HUES64 (cell line): ENCODE measurements at regions not wholly inside any gene's neighbourhood (a gene's known extent, or its start where the extent isn't known, plus 50 kb on each side); places are given as distances from the start of the nearest gene placed in this dataset.

Experiments used
- H3K27ac ChIP-seq: 2 replicates; pipeline ENCODE4 v1.7.0; 2013; ENCODE audit warnings: low read depth, low read length, inconsistent platforms
- H3K27me3 ChIP-seq: 2 replicates; pipeline ENCODE4 v1.6.1; 2013; ENCODE audit warnings: mild to moderate bottlenecking, low read length; ENCODE audit not compliant: insufficient read depth
- H3K36me3 ChIP-seq: 2 replicates; pipeline ENCODE4 v1.6.1; 2013; ENCODE audit warnings: mild to moderate bottlenecking, low read length; ENCODE audit not compliant: insufficient read depth
- H3K4me1 ChIP-seq: 2 replicates; pipeline ENCODE4 v1.6.1; 2013; ENCODE audit warnings: mild to moderate bottlenecking, low read length, moderate library complexity; ENCODE audit not compliant: insufficient read depth
- H3K4me3 ChIP-seq: 2 replicates; pipeline ENCODE4 v1.5.1; 2013; ENCODE audit warnings: mild to moderate bottlenecking, low read length, moderate library complexity
- H3K9ac ChIP-seq: 2 replicates; pipeline ENCODE4 v1.6.1; 2013; ENCODE audit warnings: mild to moderate bottlenecking, low read depth, low read length
- H3K9me3 ChIP-seq: 2 replicates; pipeline ENCODE4 v1.6.1; 2013; ENCODE audit warnings: low read depth, low read length; ENCODE audit not compliant: insufficient read depth
- WGBS: fragments of 150-250, 120-280 bp; methylation state at CpG from one replicate; pipeline ENCODE4 v1.1.7; 2013; ENCODE audit warnings: missing lambda C conversion rate; 5-methylcytosine and 5-hydroxymethylcytosine counted together

- 91% methylated on average over 7 of the region's 7 CpGs for WGBS
- no peaks in the 10 kb centered on the region for H3K9me3 ChIP-seq
- no peak overlapping the region for H3K9ac ChIP-seq
- H3K4me3 ChIP-seq: no peak overlapping the region
- H3K27ac ChIP-seq: no peak overlapping the region
- H3K36me3 ChIP-seq: no peaks in the 10 kb centered on the region
- H3K27me3 ChIP-seq: no peaks in the 10 kb centered on the region
- no peaks in the 10 kb centered on the region for H3K4me1 ChIP-seq
These were observed 595.3 kb downstream of the PTPRU start for GRCh38 chr1:29831500-29832117.

DNA sequence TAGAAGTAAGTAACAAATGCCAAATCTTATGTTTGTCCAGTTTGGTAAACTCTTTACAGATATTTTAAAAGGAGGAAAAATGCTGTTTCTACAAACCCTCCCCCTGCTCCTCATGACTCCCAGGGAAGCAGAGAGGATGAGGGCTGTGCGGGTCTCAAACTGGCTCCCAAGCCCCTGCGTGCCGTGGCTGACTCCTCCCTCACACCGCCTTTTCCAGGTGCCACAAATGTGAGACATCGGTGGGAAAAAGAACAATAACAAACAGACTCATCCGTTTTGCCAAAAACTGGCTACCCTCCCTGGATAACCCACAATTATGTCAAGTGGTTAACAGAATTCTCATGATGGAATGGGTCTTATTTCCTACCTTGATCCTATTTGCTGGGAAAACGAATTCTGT lies 594.6 kb downstream of the PTPRU start:
- H3K36me3 ChIP-seq: no peaks in the 10 kb centered on the region

DNA sequence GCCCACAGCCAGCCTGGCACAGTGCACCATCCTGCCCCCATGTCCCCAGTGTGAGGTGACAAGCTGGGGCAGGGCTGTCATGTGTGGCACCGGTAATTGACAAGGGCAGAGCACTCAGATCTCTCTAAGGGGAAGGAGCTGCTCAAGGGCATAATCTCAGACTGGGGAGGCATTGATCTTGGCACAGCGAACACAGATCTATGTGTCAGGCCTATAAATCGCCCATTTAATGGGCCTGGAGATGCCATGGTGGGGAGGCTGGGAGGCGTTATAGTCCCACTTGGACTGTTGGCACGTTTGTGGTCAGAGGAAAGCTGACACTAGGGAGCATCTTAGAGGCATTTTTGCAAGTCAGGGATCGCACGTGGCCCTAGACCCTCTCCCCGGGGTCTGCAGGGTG lies 594.1 kb downstream of the PTPRU start:
- Histone ChIP-seq H3K9ac (no peak overlapping the region), H3K27me3 (no peaks in the 10 kb centered on the region), H3K4me3 (no peak overlapping the region), H3K36me3 (no peaks in the 10 kb centered on the region), H3K27ac (no peak overlapping the region), H3K9me3 (no peaks in the 10 kb centered on the region), H3K4me1 (no peaks in the 10 kb centered on the region)
- WGBS: 77% methylated on average over 8 of the region's 8 CpGs

More for the DNA sequence above, 594.6 kb downstream of the PTPRU start:
- Histone ChIP-seq H3K9me3 (no peaks in the 10 kb centered on the region), H3K4me3 (no peak overlapping the region), H3K27me3 (no peaks in the 10 kb centered on the region), H3K9ac (no peak overlapping the region), H3K27ac (no peak overlapping the region), H3K4me1 (no peaks in the 10 kb centered on the region)
- 91% methylated on average over 7 of the region's 7 CpGs for WGBS

DNA sequence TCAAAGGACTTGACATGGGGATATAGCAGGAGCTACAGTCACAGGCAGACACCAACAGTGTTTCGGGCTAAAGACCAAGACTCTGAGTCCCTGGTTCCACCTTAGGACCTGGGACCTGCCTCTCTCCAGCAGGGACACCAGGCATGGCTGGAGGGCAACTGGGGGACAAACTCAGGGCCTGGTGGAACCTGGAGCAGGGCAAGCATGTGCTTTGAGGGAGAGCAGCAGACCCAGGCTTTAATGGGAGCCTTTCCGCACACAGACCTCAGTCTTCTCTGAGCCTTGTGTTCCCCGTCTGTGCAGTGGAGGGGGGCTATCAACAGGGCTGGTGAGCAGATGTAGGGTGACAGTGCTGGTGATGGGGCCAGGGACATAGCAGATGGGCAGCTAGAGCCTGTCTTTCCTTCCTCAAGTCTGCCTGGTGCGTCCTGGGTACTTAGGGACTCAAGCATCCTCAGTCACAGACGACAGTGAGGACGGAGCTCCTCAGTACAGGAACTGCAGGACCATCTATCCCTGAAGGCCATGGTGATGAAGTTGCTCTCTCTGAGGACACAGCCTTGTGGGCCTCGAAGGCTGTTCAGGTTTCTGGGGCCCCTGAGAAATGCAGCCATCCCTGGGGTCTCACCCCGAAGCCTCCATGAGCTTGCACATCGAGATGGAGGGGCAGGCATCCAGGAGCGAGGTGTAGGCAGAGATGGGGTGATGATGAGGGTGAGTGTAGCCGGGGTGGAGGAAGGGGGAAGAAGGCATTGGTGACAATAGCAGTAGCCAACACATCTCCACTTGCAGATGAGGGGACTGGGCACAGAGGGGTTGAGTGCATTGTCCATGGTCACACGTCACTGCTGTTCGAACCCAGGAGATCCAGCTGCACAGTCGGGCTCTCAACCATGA lies 593.4 kb downstream of the PTPRU start:
- H3K27ac ChIP-seq: no peak overlapping the region
- no peaks in the 10 kb centered on the region for H3K4me1 ChIP-seq

GRCh38 chr1:29828526-29829447 lies 592.5 kb downstream of the PTPRU start:
- H3K9ac ChIP-seq: no peak overlapping the region
- H3K4me3 ChIP-seq: no peak overlapping the region
- H3K9me3 ChIP-seq: no peaks in the 10 kb centered on the region
- H3K27ac ChIP-seq: no peak overlapping the region
- no peaks in the 10 kb centered on the region for H3K4me1 ChIP-seq
- no peaks in the 10 kb centered on the region for H3K36me3 ChIP-seq
- no peaks in the 10 kb centered on the region for H3K27me3 ChIP-seq
- 90% methylated on average over 23 of the region's 23 CpGs for WGBS

More for the DNA sequence above, 593.4 kb downstream of the PTPRU start:
- no peaks in the 10 kb centered on the region for H3K9me3 ChIP-seq
- H3K9ac ChIP-seq: no peak overlapping the region
- no peak overlapping the region for H3K4me3 ChIP-seq
- WGBS: 92% methylated on average over 14 of the region's 14 CpGs
- H3K27me3 ChIP-seq: no peaks in the 10 kb centered on the region
- no peaks in the 10 kb centered on the region for H3K36me3 ChIP-seq

GRCh38 chr1:29827801-29828525 lies 591.6 kb downstream of the PTPRU start:
- H3K9ac ChIP-seq: no peak overlapping the region
- H3K4me3 ChIP-seq: no peak overlapping the region
- no peaks in the 10 kb centered on the region for H3K36me3 ChIP-seq
- no peaks in the 10 kb centered on the region for H3K27me3 ChIP-seq
- H3K4me1 ChIP-seq: no peaks in the 10 kb centered on the region
- no peak overlapping the region for H3K27ac ChIP-seq
- no peaks in the 10 kb centered on the region for H3K9me3 ChIP-seq
- WGBS: 93% methylated on average over 7 of the region's 7 CpGs

DNA sequence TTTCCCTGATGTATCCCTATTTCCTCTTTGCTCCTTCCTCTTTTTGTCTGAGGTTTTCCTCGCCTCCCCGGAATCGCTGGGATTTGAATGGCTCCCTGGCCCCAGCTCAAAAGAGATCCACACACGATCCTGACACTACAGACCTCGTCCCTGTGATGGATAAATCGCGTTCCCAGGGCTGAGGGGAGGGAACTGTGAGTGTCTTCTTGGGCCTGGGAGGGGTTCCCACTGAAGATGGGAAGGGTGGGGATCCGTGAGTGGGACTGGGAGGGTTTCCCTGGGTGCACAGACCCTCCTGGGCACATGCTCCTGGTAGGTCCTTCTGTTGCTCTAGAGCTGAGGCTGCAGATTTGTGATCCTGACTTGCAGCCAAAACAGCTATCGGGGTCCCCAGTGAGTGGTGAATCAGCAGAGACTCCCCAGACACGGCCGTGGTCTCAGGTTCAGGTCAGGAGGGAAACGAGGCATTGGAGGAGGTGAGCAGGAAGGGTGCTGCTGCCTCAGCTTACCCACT lies 591.0 kb downstream of the PTPRU start:
- Histone ChIP-seq H3K36me3 (no peaks in the 10 kb centered on the region), H3K27ac (no peak overlapping the region), H3K4me3 (no peak overlapping the region), H3K27me3 (no peaks in the 10 kb centered on the region), H3K9ac (no peak overlapping the region), H3K4me1 (no peaks in the 10 kb centered on the region), H3K9me3 (no peaks in the 10 kb centered on the region)
- 93% methylated on average over 12 of the region's 12 CpGs for WGBS

DNA sequence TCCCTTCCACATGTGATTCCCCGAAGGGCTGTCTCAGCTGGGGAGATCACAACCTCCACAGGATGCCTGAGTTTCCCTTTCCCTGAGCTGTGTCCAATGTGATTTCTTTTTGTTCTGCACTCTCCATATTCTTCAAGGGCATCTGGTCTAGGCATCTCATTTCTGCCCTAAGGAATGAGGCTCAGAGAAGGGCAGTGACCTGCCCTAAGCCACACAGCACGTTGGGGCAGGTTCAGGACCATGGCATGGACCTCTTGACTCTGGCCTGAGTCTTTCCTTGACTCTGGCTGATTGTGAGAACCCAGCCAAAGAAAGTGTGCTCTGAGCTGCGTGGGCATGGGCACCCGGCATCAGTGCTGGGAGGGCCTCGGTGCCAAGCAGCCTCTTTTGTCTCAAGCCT lies 590.3 kb downstream of the PTPRU start:
- no peaks in the 10 kb centered on the region for H3K27me3 ChIP-seq
- 92% methylated on average over 5 of the region's 5 CpGs for WGBS

DNA sequence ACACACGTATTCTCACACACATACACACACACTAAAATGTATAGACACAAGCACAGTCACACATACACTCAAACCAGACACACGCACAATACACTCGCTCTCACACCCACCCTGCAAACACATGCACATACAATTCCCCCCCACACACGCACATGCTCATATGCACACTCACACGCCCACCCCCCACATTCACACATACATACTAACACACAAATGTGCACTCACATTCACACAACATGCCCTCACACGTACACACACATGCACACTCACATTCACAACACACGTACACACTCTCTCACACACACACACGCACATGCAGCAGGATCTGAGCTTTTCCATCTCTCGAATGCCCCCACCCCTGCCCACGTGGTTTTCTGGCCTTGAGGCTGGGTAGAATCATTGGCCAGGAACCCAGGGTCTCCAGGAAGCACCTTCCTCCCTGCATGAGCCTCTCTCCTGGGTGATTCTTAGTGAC lies 589.7 kb downstream of the PTPRU start:
- no peaks in the 10 kb centered on the region for H3K27me3 ChIP-seq
- no peak overlapping the region for H3K4me3 ChIP-seq
- H3K9me3 ChIP-seq: no peaks in the 10 kb centered on the region
- WGBS: 92% methylated on average over 10 of the region's 10 CpGs
- no peak overlapping the region for H3K27ac ChIP-seq
- no peaks in the 10 kb centered on the region for H3K36me3 ChIP-seq
- no peak overlapping the region for H3K9ac ChIP-seq
- H3K4me1 ChIP-seq: peaks cover 6% of the 10 kb centered on the region; the same call in 1 of the 2 replicates

More for the DNA sequence above, 590.3 kb downstream of the PTPRU start:
- Histone ChIP-seq H3K4me3 (no peak overlapping the region), H3K9ac (no peak overlapping the region), H3K27ac (no peak overlapping the region), H3K36me3 (no peaks in the 10 kb centered on the region), H3K4me1 (peaks cover 6% of the 10 kb centered on the region; the same call in 1 of the 2 replicates), H3K9me3 (no peaks in the 10 kb centered on the region)

GRCh38 chr1:29825274-29825940 lies 589.1 kb downstream of the PTPRU start:
- H3K27me3 ChIP-seq: no peaks in the 10 kb centered on the region
- 93% methylated on average over 15 of the region's 15 CpGs for WGBS
- H3K9ac ChIP-seq: no peak overlapping the region
- no peak overlapping the region for H3K4me3 ChIP-seq
- no peak overlapping the region for H3K27ac ChIP-seq
- peaks cover 6% of the 10 kb centered on the region; the same call in 1 of the 2 replicates for H3K4me1 ChIP-seq
- H3K9me3 ChIP-seq: no peaks in the 10 kb centered on the region
- no peaks in the 10 kb centered on the region for H3K36me3 ChIP-seq
